ENCODE measurements at regions not wholly inside any gene's neighbourhood (a gene's known extent, or its start where the extent isn't known, plus 50 kb on each side); places are given as distances from the start of the nearest gene placed in this dataset.
"Not testable (repeated sequence)": the region's sequence is repeated elsewhere in the genome, so short reads cannot be mapped to it uniquely, and the experiment has no call there.

DNA sequence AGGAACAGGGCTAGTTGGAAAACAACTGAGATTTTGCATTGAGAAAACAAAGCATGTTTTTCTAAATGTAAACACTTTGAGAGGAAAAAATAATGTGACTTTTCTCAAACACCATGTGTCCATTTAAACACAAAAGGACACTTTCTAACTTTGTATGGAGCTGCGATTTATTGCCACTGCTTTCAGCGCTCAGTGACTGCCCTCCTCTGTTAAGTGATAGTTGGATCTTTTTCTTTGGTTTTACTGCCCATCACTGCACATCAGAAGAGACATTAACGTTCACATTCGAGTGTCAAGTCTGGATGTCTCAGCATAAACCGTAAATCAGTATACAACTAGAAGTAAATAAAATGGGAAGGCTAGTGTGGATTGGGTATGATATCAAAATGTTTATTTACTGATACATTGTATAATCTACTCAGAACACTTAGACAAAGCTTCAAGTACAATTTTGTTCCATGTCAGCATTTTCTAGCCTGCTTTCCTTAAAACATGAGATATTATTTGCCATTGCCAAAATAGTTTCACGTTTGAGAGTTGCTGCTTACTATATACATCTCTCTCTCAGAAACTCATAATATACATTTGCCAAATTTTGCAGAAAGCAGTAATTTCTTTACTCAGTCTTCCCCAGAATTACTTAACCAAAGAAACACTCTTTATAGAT, 237.6 kb downstream of the IKZF2 start:
- DNase-seq (ENCODE audit: low read depth in 2 of 2): no peak

DNA sequence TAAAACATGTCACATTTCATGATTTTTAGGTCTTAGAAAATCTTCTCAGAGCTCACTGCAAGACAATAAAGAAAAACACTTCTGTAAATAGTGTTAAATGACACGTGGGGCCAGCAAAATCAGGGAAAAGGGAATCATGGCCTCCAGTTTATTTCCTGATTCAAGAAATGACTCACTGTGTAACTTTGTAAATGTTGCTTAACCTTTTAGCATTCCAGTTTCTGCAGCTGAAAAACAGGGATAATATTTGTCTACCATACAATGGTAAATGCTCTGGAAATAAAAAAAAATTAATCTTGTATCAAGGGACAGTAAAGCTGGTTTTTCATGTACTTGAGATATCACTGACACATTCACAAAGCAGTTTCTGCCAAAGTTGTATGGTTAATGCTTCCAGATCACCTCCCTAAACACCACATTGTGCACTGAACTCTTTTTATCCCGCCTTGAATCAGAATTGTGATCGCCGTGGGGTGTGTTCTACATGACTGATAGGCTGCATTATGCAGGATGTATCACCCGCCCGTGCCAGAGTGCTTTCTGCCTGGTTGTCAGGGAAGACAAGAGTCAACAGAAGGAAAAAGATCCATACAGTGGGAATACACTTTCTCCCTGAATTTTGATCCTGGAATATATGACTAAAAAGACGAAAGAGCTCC, 238.8 kb downstream of the IKZF2 start:
- no peak for DNase-seq (ENCODE audit: low read depth in 2 of 2)

DNA sequence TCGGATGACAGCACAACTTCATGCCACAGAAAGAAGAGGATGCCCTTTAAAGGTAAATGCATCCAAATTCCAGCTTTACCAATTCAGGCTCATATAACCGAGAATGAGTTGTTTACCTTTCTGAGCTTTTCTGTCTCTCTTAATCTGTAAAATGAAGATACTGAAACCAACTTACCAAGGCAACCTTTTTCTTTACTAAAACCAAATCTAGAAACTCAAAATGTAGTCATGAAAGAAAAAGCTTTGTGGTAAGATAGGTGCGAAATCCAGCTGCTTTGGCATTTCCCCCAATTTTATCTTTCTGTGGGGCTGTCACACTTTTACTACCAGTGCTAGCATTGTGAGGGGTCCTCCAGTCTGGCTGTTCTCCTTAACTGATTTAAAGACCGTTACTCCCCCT, 240.4 kb downstream of the IKZF2 start:
- DNase-seq (ENCODE audit: low read depth in 2 of 2): no peak

DNA sequence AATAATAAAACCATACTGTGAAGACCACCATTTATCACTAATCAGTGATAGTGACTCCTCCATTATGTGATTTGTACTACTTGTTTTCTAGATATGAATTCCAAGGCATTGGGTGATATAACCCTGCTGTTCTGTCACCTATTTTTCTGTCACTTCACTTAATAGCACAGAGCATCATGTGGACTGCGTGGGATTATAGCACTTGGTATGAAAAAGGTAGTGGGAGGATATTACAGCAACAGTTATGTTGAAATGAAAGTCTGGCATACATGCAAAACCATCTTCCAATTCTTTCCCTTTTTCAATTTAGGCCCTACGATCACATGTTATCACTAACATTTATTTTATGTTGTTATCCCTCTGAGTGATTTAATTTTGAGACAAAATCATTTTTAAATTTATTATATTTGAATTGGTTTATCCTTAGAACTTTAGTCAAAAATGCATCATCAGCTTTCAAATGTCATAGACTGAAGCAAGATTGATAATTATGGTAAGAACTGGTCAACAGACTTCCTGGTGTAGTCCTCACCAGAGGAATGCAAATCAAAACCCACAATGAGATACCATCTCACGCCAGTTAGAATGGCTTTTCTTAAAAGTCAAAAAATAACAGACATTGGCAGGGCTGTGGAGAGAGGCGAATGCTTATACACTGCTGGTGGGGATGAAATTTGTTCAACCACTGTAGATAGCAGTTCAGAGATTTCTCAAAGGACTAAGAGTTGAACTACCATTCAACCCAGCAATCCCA, 242.6 kb downstream of the IKZF2 start:
- no peak for DNase-seq (ENCODE audit: low read depth in 2 of 2)

DNA sequence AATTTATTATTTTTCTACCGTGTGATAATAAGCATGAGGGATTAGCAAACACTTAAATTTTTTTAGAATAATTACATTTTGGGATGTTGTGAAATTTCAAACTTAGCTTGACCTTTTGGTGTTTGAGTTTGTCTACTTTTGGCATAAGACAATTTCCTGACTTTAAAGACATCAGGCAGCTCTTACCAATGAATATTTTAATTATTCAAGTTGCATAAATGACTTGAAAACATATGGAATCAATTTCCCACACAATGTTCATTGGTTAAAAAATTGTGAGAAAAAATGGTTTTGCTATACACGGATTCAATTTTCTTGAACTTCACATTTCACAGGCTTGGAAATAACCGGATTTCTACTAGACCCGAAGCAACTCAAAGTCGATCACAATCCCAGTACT, 243.4 kb downstream of the IKZF2 start:
- DNase-seq (ENCODE audit: low read depth in 2 of 2): no peak

DNA sequence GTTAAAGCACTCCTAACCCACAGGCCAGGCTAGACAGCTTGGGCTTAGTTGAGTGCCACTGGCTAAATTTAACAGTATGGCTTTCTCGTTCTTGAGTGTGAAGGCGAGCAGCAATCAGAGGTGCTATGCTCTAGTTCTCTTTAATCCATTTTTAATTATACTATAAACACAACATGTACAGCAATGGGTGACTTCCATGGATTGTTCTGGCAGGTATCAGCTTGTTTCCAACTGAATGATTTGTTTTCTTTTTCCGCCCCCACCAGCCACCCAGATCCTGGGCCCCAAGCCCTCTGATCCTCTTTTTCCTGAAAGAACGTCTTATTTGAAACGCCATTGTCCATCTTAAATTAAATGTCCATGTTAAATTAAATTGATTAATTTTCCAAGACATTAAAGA, 244.8 kb downstream of the IKZF2 start:
- no peak for DNase-seq (ENCODE audit: low read depth in 2 of 2)

DNA sequence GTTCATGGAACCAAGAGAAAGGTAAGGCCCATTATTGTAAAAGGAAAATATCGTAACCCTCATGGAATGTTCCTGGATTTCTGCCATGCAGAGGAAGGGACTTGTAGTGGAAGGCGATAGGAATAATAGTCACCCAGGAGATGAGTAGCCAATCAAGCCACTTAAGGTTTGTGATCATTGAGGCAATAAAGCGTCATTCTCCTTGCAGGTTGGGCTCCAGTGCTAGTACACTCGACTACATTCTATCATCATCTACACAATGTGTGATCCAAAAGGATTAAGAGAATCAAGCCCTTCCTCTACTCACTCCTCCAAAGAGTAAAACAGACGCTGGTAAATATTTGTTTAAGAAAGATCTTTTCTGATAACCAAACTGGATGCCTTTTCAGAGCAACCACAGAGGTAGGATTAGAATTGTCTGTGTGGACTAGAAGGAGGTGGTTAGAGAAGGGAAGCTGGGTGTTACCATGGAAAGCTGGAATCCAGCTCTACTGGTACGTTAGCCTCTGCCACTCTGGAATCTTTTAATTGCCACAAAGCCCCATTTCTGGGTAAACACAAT, 245.7 kb downstream of the IKZF2 start:
- DNase-seq (ENCODE audit: low read depth in 2 of 2): no peak

DNA sequence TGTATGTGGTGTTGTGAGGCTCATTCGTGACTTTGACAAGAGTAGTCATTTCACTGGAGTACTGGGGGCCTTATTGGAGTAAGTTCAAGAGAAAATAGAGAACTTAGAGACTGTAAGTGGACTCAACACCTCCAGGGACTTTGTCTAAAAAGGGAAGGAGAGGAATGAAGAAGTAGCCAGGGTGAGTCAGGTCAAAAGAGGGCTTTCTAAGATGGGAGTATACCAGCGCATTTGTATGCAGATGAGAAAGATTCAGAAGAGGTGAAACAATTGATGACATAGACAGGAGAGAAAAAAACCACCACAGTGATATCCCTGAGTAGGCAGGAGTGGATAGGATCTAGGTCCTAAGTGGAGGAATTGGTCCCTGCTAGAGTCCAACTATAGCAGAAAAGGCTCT, 246.8 kb downstream of the IKZF2 start:
- no peak for DNase-seq (ENCODE audit: low read depth in 2 of 2)

DNA sequence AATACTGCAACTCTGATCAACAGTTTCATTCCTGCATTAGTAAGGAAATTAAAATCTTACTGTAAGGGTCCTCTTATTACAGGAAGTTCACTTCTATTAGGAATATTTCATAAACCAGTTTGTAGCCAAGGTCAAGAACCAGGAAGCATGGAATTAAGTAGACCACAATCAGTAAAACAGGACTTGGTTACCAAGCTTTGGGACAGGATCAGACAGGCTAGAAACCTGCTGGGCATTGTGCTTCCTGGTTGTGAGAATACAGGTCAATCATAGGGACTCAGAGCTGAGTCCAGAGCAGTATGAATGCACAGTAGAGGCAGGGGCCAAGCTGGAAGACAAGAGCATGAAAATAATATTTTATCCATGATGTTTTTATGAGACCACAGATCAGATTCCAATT, 248.0 kb downstream of the IKZF2 start:
- DNase-seq (ENCODE audit: low read depth in 2 of 2): no peak

DNA sequence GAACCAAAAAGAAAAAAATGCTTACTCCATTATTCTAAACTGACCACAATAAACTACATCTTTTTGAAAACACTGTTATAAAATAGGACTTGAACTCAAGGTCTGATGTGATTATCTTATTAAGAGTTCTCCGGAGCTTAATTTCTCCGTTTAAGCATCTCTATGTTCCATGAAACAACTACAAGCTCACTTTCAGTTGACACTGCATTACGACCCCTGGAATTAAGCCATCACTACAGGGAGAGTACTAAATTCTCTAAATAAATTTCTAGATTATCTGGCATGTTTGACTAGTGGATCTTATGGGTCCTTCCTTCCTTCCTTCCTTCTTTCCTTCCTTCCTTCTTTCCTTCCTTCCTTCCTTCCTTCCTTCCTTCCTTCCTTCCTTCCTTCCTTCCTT, 249.0 kb downstream of the IKZF2 start:
- no peak for DNase-seq (ENCODE audit: low read depth in 2 of 2)

DNA sequence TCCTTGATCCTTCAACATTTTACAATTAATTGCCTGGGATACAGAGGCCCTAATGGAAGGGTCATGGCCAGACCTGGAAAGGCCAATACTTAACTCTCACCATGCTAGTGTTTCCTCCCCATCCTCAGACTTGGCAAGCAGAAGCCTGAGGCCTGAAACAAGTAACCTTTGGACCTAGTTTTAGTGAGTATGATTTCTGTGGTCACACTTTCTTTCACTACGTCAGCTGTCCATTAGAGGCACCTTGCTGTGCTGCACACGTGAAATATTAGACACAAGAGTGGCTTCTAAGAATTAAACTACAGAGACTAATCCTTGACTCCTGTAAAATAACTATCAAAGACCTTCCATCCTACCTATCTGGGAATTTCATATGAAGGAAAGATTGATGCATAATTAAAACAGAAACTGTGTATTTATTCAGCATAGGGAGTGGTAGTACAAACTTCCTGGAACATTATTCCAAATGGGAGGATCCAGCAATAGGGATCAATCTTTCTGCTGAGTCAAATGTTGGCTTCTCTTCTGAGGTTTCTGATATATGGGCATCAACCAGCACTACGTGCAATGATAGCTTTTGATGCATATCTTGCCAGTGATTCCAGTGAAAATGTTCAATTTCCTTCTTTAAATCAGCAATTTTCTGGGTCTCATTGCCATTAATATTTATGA, 249.7 kb downstream of the IKZF2 start:
- no peak for DNase-seq (ENCODE audit: low read depth in 2 of 2)

DNA sequence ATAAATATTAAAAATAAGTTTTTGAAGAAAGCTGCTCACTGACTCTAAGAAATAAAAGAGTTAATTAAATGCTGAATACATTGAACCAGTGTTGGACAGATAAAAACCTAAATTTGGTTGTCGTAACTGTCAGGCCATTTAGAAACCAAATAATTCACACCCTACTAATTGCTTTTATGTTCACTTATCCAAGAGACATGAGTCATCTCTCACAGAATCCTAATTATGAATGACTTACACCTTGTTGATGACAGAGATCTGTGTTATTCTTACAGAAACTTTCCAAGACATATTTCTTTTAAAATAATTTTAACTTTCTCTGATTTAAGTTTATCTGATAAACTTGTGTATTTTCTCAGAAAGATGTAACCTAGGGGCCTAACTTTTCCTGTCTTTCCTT, 250.7 kb downstream of the IKZF2 start:
- DNase-seq (ENCODE audit: low read depth in 2 of 2): no peak

DNA sequence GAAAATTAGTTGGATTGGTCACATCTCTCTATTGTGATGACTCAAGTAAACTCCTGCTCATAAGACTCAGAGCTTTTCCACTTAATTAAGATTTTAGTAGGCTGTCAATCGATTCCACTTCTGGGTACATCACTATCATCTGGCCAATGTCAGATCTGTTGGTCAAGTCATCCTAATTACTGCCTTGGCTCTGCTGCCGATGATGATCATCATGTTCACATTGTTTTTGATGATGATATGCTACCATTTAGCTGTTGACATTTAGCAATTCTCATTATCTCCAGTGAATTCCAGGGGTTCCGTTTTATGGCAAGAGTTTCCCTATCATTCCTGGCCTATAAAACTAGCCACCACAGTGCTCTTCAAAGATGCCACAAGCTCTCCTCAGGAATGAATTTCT, 253.4 kb downstream of the IKZF2 start:
- no peak for DNase-seq (ENCODE audit: low read depth in 2 of 2)

DNA sequence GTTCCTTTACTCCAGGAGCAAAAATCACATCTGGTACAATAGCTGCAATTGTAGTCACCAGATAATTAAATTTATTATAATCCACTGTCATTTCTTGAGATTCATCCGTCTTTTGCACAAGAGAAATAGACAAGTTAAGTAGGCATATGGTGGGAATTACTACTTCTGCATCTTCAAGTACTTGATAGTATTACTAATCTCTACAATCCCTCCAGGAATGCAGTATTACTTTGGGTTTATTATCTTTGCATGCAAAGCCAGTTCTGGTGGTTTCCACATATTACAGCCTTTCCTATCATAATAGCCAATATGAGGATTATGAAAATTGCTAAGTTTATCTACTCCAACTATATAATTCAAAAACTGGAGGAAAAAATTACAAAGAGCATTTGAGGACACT, 254.1 kb downstream of the IKZF2 start:
- no peak for DNase-seq (ENCODE audit: low read depth in 2 of 2)

DNA sequence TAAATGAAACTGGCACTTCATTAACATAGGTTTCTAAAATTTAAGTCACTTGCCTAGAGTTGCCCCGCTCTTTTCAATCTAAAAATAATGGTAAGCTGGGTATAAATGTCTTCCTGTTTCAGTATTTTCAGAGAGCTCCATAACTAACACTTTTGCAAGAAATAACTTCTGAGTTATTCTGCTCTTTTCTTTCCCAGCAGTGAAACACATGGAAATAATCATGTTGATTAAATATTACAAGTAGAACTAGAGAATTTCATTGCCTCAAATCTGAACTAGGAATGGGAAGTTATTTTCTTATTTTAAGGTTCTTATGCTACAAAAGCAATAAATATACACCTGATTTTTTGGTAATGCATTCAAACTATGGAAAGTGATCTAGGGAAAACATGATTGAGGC, 257.4 kb downstream of the IKZF2 start:
- no peak for DNase-seq (ENCODE audit: low read depth in 2 of 2)

DNA sequence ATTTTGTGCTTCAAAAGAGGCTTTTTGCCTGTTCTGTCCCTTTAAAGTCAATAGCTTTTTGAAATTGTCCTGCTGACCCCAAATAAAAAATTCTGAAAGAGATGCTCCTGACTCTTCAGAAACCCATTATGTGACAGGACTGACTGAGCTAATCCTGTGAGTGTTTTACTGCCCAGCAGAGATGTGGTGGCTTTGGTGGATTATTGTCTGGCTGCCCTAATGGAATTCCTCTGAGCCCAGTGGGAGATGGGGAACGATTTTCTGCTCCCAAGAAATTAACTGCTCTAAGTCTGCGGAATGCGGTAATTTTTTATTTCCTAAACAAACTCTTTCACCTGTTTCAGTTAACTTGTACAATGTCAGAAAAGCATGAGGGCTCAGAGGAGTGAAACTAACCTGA, 258.2 kb downstream of the IKZF2 start:
- DNase-seq (ENCODE audit: low read depth in 2 of 2): no peak

DNA sequence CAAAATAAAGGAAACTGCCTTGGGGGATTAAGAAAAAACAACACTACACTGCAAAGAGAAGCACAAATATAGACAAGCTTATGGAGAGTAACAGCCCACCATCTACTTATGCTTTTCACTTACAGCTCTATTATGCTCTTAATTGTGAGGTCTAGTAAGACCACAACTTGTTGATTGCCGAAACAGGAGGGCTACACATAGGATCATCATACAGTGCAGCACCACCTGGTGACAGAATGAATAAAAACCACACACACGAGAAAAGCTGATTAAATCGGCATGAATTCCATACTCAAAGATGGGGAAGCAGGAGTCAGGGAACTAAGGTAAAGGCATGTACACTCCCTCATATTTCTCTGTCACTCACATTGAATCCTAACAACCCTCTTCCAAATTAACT, 259.2 kb downstream of the IKZF2 start:
- DNase-seq (ENCODE audit: low read depth in 2 of 2): no peak

DNA sequence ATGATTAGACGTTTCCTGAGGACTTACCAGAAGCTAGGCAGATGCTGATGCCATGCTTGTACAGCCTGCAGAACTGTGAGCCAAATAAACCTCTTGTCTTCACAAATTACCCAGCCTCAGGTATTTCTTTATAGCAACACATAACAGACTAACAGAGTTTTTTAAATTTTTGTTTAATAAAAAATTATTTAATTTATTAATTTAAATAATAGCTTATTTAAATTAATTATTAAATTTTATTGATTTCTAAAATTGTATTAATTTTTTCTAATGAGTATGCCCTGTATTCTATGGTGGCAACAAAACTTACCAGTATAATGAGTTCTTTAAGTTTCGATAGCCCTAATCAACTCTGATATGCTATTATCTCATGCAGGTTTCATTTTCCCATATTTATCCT, 259.8 kb downstream of the IKZF2 start:
- no peak for DNase-seq (ENCODE audit: low read depth in 2 of 2)

DNA sequence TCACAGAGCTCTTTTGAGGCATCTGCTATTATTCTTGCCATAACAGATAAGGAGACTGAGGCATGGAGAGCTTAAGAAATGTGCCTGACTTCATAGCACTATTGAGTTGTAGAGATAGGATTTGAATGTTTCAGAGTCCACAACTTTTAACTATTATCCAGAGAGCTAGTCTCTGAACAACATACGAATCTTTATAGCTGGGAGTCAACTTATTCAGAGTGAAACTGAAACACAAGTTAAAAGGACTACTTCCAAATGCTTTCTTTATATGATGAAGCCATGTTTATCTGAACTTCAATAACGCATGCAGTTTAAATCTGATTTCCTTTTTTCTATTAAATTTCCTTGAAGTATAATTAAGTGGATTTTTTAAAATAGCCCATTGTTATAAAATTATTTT, 268.8 kb downstream of the IKZF2 start:
- no peak for DNase-seq (ENCODE audit: low read depth in 2 of 2)

DNA sequence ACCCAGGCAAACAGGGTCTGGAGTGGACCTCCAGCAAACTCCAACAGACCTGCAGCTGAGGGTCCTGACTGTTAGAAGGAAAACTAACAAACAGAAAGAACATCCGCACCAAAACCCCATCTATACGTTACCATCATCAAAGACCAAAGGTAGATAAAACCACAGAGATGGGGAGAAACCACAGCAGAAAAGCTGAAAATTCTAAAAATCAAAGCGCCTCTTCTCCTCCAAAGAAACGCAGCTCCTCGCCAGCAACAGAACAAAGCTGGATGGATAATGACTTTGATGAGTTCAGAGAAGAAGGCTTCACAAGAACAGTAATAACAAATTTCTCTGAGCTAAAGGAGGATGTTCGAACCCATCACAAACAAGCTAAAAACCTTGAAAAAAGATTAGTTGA, 274.9 kb downstream of the IKZF2 start:
- DNase-seq (ENCODE audit: low read depth in 2 of 2): not testable (repeated sequence)

DNA sequence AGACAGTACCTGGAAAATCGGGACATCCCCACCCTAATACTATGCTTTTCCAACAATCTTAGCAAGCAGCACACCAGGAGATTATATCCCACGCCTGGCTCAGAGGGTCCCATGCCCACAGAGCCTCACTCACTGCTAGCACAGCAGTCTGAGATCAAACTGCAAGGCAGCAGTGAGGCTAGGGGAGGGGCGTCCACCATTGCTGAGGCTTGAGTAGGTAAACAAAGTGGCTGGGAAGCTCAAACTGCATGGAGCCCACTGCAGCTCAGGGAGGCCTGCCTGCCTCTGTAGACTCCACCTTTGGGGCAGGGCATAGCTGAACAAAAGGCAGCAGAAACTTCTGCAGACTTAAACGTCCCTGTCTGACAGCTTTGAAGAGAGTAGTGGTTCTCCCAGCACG, 275.5 kb downstream of the IKZF2 start:
- not testable (repeated sequence) for DNase-seq (ENCODE audit: low read depth in 2 of 2)

DNA sequence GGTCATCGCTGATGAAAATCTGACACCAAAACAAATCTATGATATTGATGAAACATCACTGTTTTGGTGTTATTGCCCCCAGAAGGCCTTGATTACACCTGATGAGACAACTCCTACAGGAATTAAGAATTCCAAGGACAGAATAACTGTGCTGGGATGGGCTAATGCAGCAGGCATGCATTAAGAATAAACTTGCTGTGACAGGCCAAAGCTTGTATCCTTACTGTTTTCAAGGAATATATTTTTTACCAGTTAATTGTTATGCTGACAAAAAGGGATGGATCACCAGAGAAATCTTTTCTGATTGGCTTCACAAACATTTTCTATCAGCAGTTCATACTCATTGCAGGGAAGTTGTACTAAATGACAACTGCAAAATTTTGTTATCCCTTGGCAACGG, 278.2 kb downstream of the IKZF2 start:
- DNase-seq (ENCODE audit: low read depth in 2 of 2): no peak
